ENCODE measurements at regions not wholly inside any gene's neighbourhood (a gene's known extent, or its start where the extent isn't known, plus 50 kb on each side); places are given as distances from the start of the nearest gene placed in this dataset.

- no peaks in the 10 kb centered on the region for H3K36me3 Mint-ChIP-seq
- no peaks in the 10 kb centered on the region for H3K9me3 Mint-ChIP-seq
- H3K27me3 Mint-ChIP-seq = peaks cover 5% of the 10 kb centered on the region
- H3K27me3 ChIP-seq (ENCODE audit: control insufficient read depth, insufficient read depth, low read length) = no peaks in the 10 kb centered on the region
- H3K4me1 Mint-ChIP-seq = no peaks in the 10 kb centered on the region
- H3K4me3 ChIP-seq (ENCODE audit: low read depth, low read length) = no peak overlapping the region
- no peaks in the 10 kb centered on the region for H3K36me3 ChIP-seq (ENCODE audit: control insufficient read depth, insufficient read depth, low read length)
- no peak overlapping the region for H3K27ac Mint-ChIP-seq
- H3K9me3 ChIP-seq (ENCODE audit: control insufficient read depth in 2 of 2, low read length in 2 of 2) = no peaks in the 10 kb centered on the region
- H3K4me1 ChIP-seq (ENCODE audit: control insufficient read depth, insufficient read depth, low read length, poor library complexity, severe bottlenecking) = no peaks in the 10 kb centered on the region
- no peak overlapping the region for H3K27ac ChIP-seq (ENCODE audit: insufficient read depth, low read length, poor library complexity, severe bottlenecking)
- ATAC-seq (ENCODE audit: low read depth in 2 of 2) (no peak), DNase-seq (no peak)
- no peak overlapping the region for H3K4me3 Mint-ChIP-seq
These were observed 391.4 kb upstream of the CITED2 start for GRCh38 chr6:139765825-139766285.

DNA sequence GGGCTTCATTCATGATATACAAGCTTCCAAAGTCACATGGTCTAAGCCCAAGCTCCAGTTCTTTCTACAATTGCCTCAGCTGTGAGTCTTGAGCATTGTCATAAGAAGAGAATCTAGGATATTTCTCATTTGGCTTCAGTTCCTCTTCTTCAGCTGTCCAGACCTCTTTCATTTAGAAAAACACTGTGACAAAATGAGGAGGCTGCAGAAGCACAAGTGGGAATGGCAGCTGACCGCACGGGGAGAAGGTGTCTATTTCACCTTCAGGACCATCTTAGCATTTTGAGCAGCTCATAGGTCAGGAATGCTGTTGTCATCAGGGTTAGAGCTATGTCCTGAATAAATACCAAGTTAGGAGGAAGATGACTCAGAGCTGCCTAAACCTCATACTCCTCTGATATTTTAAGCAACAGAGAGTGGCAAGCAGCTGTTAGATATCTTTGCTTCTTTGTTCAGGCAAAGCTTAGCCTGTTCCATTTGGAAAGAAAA, 390.1 kb upstream of the CITED2 start:
- H3K4me1 Mint-ChIP-seq = no peaks in the 10 kb centered on the region

GRCh38 chr6:139763468-139764210, 389.2 kb upstream of the CITED2 start:
- H3K4me1 ChIP-seq (ENCODE audit: control insufficient read depth, insufficient read depth, low read length, poor library complexity, severe bottlenecking) = no peaks in the 10 kb centered on the region
- Mint-ChIP-seq H3K27me3 (peaks cover 13% of the 10 kb centered on the region), H3K9me3 (no peaks in the 10 kb centered on the region), H3K36me3 (no peaks in the 10 kb centered on the region), H3K4me1 (no peaks in the 10 kb centered on the region), H3K27ac (no peak overlapping the region), H3K4me3 (no peak overlapping the region)
- no peaks in the 10 kb centered on the region for H3K27me3 ChIP-seq (ENCODE audit: control insufficient read depth, insufficient read depth, low read length)
- DNase-seq (no peak), ATAC-seq (ENCODE audit: low read depth in 2 of 2) (no peak)
- H3K9me3 ChIP-seq (ENCODE audit: control insufficient read depth in 2 of 2, low read length in 2 of 2) = no peaks in the 10 kb centered on the region
- no peaks in the 10 kb centered on the region for H3K36me3 ChIP-seq (ENCODE audit: control insufficient read depth, insufficient read depth, low read length)
- no peak overlapping the region for H3K4me3 ChIP-seq (ENCODE audit: low read depth, low read length)
- no peak overlapping the region for H3K27ac ChIP-seq (ENCODE audit: insufficient read depth, low read length, poor library complexity, severe bottlenecking)

More for the DNA sequence above, 390.1 kb upstream of the CITED2 start:
- H3K4me3 Mint-ChIP-seq = no peak overlapping the region
- peak overlapping the region in 1 of 3 donors; percentile 16 for H3K27ac Mint-ChIP-seq
- no peaks in the 10 kb centered on the region for H3K36me3 Mint-ChIP-seq
- Histone ChIP-seq H3K4me1 (ENCODE audit: control insufficient read depth, insufficient read depth, low read length, poor library complexity, severe bottlenecking) (no peaks in the 10 kb centered on the region), H3K27ac (ENCODE audit: insufficient read depth, low read length, poor library complexity, severe bottlenecking) (no peak overlapping the region), H3K36me3 (ENCODE audit: control insufficient read depth, insufficient read depth, low read length) (no peaks in the 10 kb centered on the region), H3K27me3 (ENCODE audit: control insufficient read depth, insufficient read depth, low read length) (no peaks in the 10 kb centered on the region), H3K4me3 (ENCODE audit: low read depth, low read length) (no peak overlapping the region), H3K9me3 (ENCODE audit: control insufficient read depth in 2 of 2, low read length in 2 of 2) (no peaks in the 10 kb centered on the region)
- peaks cover 13% of the 10 kb centered on the region for H3K27me3 Mint-ChIP-seq
- ATAC-seq (ENCODE audit: low read depth in 2 of 2) (no peak), DNase-seq (no peak)
- H3K9me3 Mint-ChIP-seq = no peaks in the 10 kb centered on the region

DNA sequence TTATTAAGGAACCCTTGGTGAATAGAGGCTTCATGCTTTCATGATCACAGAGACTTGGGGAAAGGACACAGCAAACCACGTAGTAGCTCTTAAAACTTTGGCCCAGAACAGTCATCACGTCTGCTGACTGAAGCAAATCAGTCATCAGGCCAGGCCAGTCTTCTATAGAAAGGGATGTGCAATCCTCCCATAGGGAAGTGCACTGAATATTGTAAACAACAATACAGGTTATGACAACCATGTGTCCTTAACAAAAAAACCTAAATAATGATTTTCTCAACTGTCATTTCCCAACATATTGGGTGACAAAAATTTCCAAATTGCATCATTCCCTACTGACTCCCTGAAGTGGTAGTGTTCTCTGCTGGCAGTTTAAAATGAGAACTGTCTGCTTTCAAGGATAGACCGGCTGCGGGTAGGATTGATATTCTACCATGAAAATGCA, 388.2 kb upstream of the CITED2 start:
- no peaks in the 10 kb centered on the region for H3K9me3 Mint-ChIP-seq
- no peak for ATAC-seq (ENCODE audit: low read depth in 2 of 2)
- peaks cover 8% of the 10 kb centered on the region for H3K27me3 Mint-ChIP-seq
- H3K4me1 Mint-ChIP-seq = no peaks in the 10 kb centered on the region
- Histone ChIP-seq H3K27ac (ENCODE audit: insufficient read depth, low read length, poor library complexity, severe bottlenecking) (no peak overlapping the region), H3K4me3 (ENCODE audit: low read depth, low read length) (no peak overlapping the region), H3K9me3 (ENCODE audit: control insufficient read depth in 2 of 2, low read length in 2 of 2) (no peaks in the 10 kb centered on the region), H3K36me3 (ENCODE audit: control insufficient read depth, insufficient read depth, low read length) (no peaks in the 10 kb centered on the region), H3K27me3 (ENCODE audit: control insufficient read depth, insufficient read depth, low read length) (no peaks in the 10 kb centered on the region), H3K4me1 (ENCODE audit: control insufficient read depth, insufficient read depth, low read length, poor library complexity, severe bottlenecking) (no peaks in the 10 kb centered on the region)
- no peak overlapping the region for H3K27ac Mint-ChIP-seq
- DNase-seq = no peak
- no peaks in the 10 kb centered on the region for H3K36me3 Mint-ChIP-seq
- H3K4me3 Mint-ChIP-seq = no peak overlapping the region

- Mint-ChIP-seq H3K27me3 (peaks cover 8% of the 10 kb centered on the region), H3K36me3 (no peaks in the 10 kb centered on the region), H3K27ac (no peak overlapping the region), H3K4me1 (no peaks in the 10 kb centered on the region), H3K4me3 (no peak overlapping the region), H3K9me3 (no peaks in the 10 kb centered on the region)
- DNase-seq (no peak), ATAC-seq (ENCODE audit: low read depth in 2 of 2) (no peak)
- H3K4me3 ChIP-seq (ENCODE audit: low read depth, low read length) = no peak overlapping the region
- H3K36me3 ChIP-seq (ENCODE audit: control insufficient read depth, insufficient read depth, low read length) = no peaks in the 10 kb centered on the region
- no peak overlapping the region for H3K27ac ChIP-seq (ENCODE audit: insufficient read depth, low read length, poor library complexity, severe bottlenecking)
- no peaks in the 10 kb centered on the region for H3K9me3 ChIP-seq (ENCODE audit: control insufficient read depth in 2 of 2, low read length in 2 of 2)
- no peaks in the 10 kb centered on the region for H3K4me1 ChIP-seq (ENCODE audit: control insufficient read depth, insufficient read depth, low read length, poor library complexity, severe bottlenecking)
- no peaks in the 10 kb centered on the region for H3K27me3 ChIP-seq (ENCODE audit: control insufficient read depth, insufficient read depth, low read length)
These were observed 385.7 kb upstream of the CITED2 start for GRCh38 chr6:139760128-139760527.

GRCh38 chr6:139759086-139759485, 384.6 kb upstream of the CITED2 start:
- H3K4me1 Mint-ChIP-seq = no peaks in the 10 kb centered on the region
- no peaks in the 10 kb centered on the region for H3K9me3 Mint-ChIP-seq

DNA sequence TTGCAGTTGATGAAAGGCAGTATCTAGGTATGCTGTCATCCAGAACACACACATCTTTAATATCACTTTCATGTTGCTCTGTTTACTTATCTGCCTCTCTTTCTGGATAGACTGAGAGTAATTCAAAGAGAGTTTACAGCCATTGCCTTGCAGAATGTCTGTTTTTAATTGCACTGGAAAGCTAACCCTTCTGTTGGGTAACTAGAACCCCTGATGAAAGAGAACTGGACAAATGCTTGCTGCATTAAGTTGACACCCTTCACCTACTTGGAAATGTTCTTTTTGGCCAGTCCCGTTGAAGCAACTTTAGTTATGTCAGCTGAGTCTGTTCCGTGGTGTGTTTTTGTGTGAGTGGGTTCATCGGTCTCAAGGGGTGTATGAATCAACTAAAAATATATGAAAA, 383.8 kb upstream of the CITED2 start:
- no peaks in the 10 kb centered on the region for H3K36me3 Mint-ChIP-seq
- no peak overlapping the region for H3K4me3 ChIP-seq (ENCODE audit: low read depth, low read length)
- H3K9me3 Mint-ChIP-seq = no peaks in the 10 kb centered on the region
- no peak overlapping the region for H3K27ac Mint-ChIP-seq
- peaks cover 8% of the 10 kb centered on the region for H3K27me3 Mint-ChIP-seq
- no peaks in the 10 kb centered on the region for H3K36me3 ChIP-seq (ENCODE audit: control insufficient read depth, insufficient read depth, low read length)
- no peaks in the 10 kb centered on the region for H3K9me3 ChIP-seq (ENCODE audit: control insufficient read depth in 2 of 2, low read length in 2 of 2)
- no peaks in the 10 kb centered on the region for H3K4me1 Mint-ChIP-seq
- H3K4me3 Mint-ChIP-seq = no peak overlapping the region
- DNase-seq (no peak), ATAC-seq (ENCODE audit: low read depth in 2 of 2) (no peak)
- no peaks in the 10 kb centered on the region for H3K27me3 ChIP-seq (ENCODE audit: control insufficient read depth, insufficient read depth, low read length)
- H3K27ac ChIP-seq (ENCODE audit: insufficient read depth, low read length, poor library complexity, severe bottlenecking) = no peak overlapping the region
- no peaks in the 10 kb centered on the region for H3K4me1 ChIP-seq (ENCODE audit: control insufficient read depth, insufficient read depth, low read length, poor library complexity, severe bottlenecking)

More at GRCh38 chr6:139759086-139759485, 384.6 kb upstream of the CITED2 start:
- Histone ChIP-seq H3K9me3 (ENCODE audit: control insufficient read depth in 2 of 2, low read length in 2 of 2) (no peaks in the 10 kb centered on the region), H3K27ac (ENCODE audit: insufficient read depth, low read length, poor library complexity, severe bottlenecking) (no peak overlapping the region), H3K4me3 (ENCODE audit: low read depth, low read length) (no peak overlapping the region), H3K27me3 (ENCODE audit: control insufficient read depth, insufficient read depth, low read length) (no peaks in the 10 kb centered on the region), H3K4me1 (ENCODE audit: control insufficient read depth, insufficient read depth, low read length, poor library complexity, severe bottlenecking) (no peaks in the 10 kb centered on the region), H3K36me3 (ENCODE audit: control insufficient read depth, insufficient read depth, low read length) (no peaks in the 10 kb centered on the region)
- Mint-ChIP-seq H3K27ac (no peak overlapping the region), H3K27me3 (peaks cover 8% of the 10 kb centered on the region), H3K4me3 (no peak overlapping the region), H3K36me3 (no peaks in the 10 kb centered on the region)
- ATAC-seq (ENCODE audit: low read depth in 2 of 2) (no peak), DNase-seq (no peak)

- no peaks in the 10 kb centered on the region for H3K4me1 Mint-ChIP-seq
- H3K9me3 ChIP-seq (ENCODE audit: control insufficient read depth in 2 of 2, low read length in 2 of 2) = no peaks in the 10 kb centered on the region
- no peaks in the 10 kb centered on the region for H3K36me3 ChIP-seq (ENCODE audit: control insufficient read depth, insufficient read depth, low read length)
These were observed 383.3 kb upstream of the CITED2 start for GRCh38 chr6:139757784-139758183.

More at GRCh38 chr6:139757784-139758183, 383.3 kb upstream of the CITED2 start:
- DNase-seq (no peak), ATAC-seq (ENCODE audit: low read depth in 2 of 2) (no peak)
- Histone ChIP-seq H3K4me3 (ENCODE audit: low read depth, low read length) (no peak overlapping the region), H3K27ac (ENCODE audit: insufficient read depth, low read length, poor library complexity, severe bottlenecking) (no peak overlapping the region), H3K4me1 (ENCODE audit: control insufficient read depth, insufficient read depth, low read length, poor library complexity, severe bottlenecking) (no peaks in the 10 kb centered on the region), H3K27me3 (ENCODE audit: control insufficient read depth, insufficient read depth, low read length) (no peaks in the 10 kb centered on the region)
- no peak overlapping the region for H3K4me3 Mint-ChIP-seq
- H3K9me3 Mint-ChIP-seq = no peaks in the 10 kb centered on the region
- no peaks in the 10 kb centered on the region for H3K36me3 Mint-ChIP-seq
- peaks cover 8% of the 10 kb centered on the region for H3K27me3 Mint-ChIP-seq
- H3K27ac Mint-ChIP-seq = no peak overlapping the region

Data from CD4-positive, CD25-positive, alpha-beta regulatory T cell (primary cell).